GM21526 (cell line): ENCODE measurements at regions not wholly inside any gene's neighbourhood (a gene's known extent, or its start where the extent isn't known, plus 50 kb on each side); places are given as distances from the start of the nearest gene placed in this dataset.
"Not testable (repeated sequence)": the region's sequence is repeated elsewhere in the genome, so short reads cannot be mapped to it uniquely, and the experiment has no call there.

Experiments used
- ATAC-seq: cut with Tn5 transposase; IDR thresholded peaks from one replicate; pipeline ENCODE4 v1.9.1; 2021; ENCODE audit warnings: moderate library complexity; ENCODE audit not compliant: unreplicated experiment, low FRiP score

DNA sequence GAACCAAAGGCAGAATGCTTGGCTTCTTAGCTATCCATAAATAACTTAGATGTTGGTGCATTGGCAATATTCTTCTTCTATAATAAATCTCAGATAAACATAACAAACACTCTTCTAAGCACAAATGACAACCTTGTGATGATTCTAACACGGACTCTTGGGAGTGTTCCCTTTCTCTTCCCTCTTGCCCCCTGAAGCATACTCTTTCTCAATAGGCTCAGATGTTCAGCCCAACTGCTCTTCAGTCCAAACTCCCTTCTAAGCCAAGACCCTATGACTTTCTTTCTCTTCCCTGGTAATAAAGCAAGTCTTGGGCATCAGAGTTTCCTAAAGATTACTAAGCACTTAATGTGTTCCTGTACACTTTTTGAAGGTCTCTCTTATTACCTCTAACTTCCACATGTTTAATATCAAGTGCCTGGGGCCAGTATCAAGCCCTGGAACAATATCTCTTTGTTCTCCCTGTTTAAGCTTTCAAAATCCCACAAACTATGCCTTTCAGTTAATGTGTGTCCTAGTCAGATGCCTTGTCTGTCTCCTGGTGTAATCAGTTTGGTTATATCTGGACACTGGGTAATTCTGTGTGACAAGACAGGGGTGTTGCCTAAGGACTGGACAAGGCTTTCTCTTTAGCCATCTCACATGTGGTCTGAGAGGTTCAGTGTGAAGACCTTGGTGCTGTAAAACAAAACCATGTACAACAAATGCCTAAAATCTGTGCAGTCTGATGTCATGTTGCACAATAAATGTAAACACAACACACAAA lies 92.9 kb upstream of the IVNS1ABP start:
- no peak for ATAC-seq

DNA sequence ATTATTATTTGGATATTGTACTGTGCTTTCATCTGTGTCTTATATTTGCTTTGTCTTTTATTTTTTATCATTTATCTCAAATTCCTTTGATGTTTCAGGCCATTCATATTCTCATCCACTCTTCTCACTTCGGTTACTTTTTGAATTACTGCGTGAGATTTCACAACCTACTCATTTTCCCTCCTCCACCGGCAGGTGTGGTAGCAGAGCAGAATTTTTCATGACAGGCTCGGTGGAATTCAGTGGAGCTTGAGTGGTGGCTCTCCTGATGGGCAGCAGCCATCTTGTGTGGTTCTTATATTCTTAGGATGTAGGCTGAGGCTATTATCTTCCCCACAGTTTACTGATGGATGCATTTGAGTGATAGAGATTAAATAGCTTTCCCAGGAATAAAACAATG lies 92.3 kb upstream of the IVNS1ABP start:
- no peak for ATAC-seq

DNA sequence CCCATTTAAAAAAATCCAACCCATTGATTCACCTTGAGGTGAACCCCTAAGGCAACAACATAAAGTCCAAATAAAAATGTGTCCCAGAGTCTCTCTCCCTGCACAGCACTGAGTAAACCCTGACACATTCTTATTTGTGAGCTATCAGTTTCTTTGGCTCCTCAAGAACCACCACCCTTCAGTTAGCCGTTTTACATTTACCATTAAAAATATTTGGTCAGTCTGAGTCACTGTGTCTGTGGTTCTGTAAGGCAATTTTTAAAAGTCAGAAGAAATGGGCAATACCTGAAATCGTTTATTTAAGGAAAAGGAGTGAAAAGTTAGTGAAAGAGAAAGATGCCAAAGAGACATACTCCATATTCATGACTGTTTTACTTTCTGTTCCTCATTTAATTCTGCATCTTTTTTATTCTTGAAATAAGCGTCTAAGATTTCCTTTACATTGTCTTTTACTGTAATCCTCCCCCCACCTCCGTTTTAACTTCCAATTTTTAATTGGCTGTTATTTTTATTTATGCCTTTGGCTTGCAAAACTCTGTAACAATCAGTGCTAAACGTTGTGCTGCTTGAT lies 91.7 kb upstream of the IVNS1ABP start:
- ATAC-seq: no peak

DNA sequence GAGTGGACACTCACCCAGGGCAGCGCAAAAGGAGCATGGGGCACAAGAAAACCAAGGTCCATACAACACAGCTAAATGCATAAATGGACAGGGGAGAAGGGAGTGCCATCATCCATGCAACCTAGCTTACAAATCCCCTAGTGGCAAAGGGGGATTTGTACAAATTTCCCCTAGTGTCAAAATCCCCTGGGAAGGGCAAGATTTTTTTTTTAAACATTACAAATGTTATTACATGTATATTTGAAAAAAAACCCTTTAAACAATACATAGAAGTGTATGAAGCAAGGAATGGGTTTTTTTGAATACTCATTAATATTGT lies 89.6 kb upstream of the IVNS1ABP start:
- ATAC-seq: no peak

DNA sequence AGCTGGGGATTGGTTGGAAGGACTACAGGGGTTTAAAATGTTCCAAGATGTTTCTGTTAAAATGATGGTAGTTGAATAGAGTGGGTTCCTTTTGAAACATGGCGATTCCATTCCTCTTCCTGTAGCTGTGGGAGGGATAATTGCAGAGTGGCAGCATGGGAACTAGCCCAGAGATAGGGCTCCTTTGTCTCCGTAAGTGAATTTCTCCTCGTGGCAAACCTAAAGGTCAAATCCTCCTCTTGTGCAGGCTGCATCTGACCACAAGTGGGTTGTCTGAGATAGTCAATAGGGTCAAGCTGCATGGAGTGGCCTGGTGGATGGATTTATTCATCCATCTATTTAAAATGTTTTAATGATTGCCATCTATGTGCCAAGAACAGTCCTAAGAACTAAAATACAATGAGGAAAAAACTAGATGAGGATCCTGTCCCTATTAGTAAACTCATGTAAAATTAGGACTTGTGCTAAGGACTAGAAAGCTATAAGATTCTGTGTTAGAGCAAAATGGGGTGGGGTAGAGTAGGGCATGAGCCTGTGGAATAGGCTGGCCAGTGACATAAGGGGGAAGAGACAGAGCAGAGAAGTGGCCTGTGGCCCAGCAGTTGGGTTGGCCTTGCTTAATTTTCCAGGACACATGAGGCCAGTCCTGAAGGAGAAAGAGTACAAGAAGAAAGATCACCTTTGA lies 89.1 kb upstream of the IVNS1ABP start:
- no peak for ATAC-seq

DNA sequence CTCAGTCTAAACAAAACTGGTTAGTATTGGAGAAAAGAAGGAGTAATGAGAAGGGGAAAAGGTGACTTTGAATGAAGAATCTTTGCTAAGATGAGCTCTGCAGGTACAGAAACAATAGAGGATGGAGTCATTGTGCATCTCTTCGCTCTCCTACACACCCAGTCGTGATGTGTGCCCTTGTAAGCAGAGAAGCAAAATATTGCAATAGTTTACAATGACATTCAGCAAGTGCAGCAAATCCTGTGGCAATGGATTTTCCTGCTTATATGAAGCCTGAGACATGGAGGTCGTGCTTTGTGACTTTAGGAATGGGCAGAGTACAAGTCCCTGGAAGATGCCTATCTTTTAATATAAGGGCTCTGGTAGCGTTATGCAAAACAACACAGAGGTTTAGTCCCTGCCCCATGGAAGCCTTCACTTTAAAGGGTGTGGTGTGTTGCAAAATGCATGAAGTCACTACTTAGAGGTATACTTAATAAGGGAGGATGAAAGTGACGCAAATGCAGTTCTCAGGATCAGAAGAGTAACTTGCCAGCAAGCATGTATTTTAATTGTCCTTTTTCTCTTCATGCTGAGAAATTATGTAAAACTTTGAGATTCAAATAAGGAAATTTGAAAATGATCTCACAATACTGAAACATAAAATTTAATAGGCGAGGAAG lies 88.0 kb upstream of the IVNS1ABP start:
- ATAC-seq: no peak

DNA sequence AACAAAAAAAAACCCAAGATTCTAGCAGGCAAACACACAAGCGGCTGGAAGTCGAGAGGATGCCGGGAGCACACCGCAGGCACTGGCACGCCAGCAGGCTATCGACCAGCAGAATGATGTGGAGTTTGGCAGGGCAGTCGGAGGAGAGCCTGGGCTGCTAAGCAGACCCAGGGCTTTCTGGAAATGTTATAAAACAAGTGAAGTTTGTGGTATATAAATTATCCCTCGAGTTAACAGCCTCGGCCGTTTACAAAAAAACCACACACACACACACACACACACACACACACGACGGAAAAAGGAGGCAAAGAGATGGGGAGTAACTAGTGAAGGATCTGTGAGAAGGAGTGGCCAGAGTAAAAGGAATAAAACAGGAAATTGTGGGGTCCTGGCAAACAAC lies 87.2 kb upstream of the IVNS1ABP start:
- no peak for ATAC-seq

DNA sequence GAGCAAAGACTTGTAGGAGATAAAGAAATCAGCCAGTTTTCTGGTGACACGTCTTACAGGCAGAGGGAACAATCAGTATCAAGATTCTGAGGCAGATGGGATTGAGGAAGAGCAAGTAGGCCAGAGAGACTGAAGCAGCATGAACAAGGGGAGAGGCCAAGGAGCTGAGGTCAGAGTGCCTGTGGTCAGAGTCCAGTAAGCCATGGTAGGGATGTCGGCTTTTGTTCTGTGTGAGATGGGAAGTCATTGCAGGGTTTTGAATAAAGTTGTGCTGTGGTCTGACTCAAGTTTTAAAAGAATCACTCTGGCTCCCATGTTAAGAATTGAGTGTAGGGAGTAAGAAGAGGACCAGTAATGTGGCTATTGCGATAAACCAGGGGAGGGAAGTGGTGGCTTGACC lies 85.9 kb upstream of the IVNS1ABP start:
- no peak for ATAC-seq

DNA sequence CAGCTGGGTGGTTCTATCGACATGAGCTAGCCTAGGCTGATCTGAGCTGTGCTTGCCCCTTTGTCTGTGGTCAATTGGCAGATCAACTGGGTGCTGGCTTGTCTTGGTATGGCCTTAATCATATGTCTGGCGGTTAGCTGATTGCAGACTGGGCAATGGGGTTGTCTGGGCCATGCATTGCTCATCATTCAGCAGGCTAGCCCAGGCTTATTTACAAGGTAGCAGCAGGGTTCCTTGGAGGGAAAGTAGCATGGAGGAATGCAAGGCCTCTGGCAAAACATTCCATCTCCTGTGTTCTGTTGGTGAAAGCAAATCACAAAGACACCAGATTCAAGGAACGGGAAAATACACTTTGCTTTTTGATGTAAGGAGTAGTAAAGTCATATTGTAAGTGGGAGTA lies 84.0 kb upstream of the IVNS1ABP start:
- ATAC-seq: no peak

DNA sequence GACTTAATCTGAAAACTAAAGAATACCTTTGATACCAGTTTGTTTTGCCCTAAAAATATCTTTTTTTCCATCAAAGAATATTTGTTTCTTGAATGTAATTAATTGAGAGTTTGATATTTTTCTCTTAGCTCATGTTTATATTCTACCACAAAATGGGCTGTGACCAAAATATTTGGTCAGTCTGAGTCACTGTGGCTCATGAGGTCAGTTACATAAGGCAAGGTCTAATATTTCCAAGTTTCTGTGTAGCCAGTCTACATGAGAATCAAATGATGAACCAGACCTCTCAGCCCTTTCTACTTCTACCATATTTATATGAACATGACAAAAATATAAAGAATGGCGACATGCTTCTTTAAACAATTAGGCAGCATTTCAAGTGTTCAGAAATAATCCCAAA lies 83.0 kb upstream of the IVNS1ABP start:
- no peak for ATAC-seq

DNA sequence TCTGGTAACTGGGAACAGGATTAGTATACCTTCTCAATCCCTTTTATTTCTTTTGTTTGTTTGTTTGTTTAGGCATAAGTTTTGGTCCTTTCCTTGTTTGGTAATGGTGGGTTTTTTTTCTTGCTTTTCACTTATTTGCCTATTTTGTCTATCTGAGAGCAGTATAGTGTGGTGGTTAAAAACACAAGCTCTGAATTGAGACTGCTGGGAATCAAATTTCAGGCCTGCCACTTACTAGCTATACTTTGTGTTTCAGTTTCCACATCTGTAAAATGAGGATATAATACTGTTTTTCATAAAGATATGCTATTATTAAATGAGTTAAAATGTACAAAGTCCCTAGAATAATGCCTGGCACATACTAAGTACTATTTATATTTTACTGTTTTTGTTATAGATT lies 81.6 kb upstream of the IVNS1ABP start:
- no peak for ATAC-seq

DNA sequence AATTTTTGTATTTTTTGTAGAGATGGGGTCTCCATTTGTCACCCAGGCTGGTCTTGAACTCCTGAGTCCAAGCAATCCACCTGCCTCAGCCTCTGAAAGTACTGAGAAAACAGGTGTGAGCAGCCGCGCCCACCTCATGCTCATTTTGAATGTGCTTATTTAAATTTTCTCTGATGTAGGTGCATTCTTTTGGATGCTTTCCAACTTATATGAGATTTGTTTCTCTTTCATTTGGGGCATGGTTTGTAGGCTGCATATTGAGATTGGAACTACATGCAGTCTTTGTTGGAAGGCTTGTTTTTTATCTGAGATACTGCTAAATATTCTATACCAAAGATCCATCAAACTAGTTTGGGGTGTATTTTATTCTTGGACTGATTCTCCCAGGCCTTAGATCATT lies 81.0 kb upstream of the IVNS1ABP start:
- ATAC-seq: no peak

DNA sequence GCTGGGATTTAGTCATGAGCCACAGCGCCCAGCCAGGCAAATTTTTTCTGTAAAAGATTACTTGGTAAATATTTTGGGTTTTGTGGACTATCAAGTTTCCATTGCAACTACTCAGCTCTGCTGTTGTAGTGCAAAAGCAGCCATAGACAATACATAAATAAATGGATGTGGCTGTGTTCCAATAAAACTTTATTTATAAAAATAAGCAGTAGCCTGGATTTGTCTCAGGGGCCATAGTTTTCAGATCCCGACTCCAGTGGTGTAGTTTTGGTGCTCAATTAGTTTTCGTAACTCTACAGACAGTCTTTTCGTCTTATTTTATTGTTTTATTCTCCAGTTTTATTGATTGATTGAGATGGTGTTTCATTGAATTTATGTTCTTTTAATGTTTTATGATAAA lies 80.1 kb upstream of the IVNS1ABP start:
- no peak for ATAC-seq

DNA sequence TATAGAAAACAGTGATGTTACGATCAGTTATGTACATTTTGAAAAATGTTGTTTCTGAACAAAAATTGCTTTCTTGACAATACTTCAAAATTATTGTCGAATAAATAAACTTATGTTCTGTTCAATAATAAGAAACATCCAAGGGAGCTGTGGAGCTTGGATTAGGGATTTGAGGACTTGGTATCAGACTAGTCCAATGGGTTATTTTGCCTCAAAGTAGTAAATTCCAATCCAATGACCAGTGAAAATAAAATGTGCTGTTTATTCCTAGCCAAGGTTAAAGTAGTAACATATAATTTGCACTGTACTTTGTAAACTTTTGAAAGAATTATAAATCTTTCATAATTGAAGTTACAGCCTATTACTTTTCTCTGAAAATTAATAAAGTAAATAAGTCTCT lies 79.1 kb upstream of the IVNS1ABP start:
- ATAC-seq: no peak

DNA sequence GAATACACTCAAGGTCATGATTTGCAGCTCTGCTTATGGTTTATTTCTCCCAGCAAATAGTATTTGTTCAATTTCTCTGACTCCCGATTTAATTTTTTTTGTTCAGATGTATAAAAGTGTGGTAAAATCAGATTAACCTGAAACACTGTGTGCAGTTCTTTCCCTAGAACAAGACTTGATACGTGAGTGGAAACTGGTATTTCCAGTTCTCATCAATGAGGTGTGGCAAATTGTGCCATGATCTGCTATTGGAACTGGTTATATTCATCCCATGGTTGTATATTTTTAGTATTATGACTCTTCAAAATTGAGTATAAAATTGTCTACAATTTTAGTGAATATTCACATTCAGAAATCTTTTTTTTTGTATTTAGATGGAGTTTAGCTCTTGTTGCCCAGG lies 76.8 kb upstream of the IVNS1ABP start:
- ATAC-seq: no peak

DNA sequence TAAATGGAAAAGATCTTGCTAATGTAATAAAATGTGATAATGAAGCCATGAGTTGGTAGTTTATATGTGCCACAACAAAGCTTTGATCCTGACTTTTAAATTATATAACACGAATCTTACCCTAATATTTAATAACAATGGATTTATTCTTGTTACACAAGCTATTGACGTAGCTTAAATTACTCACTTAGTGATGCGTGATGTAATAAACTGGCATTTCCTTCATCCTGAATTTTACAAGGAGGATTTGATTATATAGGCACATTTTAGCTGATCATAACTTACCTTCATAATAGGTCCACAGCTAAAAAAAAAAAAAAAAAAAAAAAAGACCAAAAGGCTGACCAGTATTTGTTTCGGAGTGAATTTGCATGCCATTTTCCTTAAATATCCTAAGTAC lies 76.2 kb upstream of the IVNS1ABP start:
- ATAC-seq: no peak

DNA sequence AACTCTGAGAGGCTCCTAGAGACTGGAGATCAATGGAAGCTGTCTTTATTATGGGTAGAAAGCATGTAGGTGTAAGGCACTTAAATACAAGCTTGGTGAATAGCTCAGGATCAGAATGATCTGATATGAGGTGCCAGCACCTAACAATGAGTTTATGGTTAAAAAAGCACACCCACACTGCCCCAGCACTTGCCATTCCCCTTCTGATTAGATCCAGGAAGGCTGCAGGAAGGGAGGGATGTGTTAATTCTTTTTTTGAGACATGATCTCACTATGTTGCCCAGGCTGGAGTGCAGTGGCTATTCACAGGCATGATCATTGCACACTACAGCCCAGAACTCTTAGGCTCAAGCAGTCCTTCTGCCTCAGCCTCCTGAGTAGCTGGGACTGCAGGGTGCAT lies 71.8 kb upstream of the IVNS1ABP start:
- ATAC-seq: no peak

DNA sequence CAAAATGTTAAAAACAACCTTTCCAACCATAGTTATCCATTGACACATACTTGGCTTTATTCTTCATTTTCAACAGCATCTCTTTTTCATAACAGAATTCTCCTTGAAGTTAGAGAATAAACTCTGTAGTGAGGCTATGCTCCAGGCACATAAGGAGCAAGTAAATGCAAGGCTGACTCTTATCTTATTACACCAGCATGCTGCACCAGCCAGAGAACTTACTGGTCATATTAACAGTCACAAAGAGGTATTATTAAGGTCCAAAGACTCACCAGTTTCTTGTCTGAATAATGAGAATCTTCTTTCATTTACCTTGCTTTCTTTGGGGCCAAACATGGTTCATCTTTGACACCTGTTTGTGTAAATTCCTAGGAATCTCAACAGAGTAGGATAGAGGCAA lies 71.3 kb upstream of the IVNS1ABP start:
- no peak for ATAC-seq

DNA sequence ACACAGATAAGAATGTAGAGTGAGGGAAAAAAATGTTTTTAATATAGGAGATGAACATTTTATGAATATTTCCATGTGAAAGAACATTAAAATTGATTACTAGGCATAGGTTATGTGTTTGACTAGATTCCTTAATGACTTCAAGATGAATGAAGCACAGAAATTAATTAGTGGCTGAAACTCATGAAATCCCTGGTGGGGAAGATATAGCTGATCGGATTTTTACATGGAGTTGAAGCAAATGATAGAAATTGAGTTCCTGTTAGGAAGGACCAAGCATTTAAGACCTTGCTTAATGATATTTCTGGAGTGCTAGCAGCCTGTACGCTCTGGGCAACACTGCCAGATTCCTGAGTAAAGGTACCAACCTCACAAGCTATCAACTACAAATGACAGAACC lies 68.9 kb upstream of the IVNS1ABP start:
- no peak for ATAC-seq

DNA sequence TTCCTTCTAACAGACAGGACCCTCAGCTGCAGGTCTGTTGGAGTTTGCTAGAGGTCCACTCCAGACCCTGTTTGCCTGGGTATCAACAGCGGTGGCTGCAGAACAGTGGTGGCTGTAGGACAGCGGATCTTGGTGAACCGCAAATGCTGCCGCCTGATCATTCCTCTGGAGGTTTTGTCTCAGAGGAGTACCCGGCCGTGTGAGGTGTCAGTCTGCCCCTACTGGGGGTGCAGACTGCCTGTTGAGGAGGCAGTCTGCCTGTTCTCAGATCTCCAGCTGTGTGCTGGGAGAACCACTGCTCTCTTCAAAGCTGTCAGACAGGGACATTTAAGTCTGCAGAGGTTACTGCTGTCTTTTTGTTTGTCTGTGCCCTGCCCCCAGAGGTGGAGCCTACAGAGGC lies 66.8 kb upstream of the IVNS1ABP start:
- ATAC-seq: not testable (repeated sequence)

DNA sequence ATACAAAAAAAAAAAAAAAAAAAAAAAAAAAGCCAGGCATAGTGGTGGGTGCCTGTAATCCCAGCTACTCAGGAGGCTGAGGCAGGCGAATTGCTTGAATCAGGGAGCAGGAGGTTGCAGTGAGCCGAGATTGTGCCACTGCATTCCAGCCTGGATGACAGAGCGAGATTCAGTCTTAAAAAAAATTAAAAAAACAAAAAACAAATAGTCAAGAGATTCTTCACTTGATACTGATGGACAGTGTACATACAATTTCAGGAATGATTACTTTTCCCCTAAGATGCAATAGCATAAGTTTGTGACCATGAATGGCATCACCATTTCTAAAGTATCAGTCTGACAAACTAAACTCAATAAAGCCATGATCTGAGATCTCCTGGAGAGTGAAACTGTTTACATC lies 60.8 kb upstream of the IVNS1ABP start:
- ATAC-seq: no peak
